ENCODE measurements at regions not wholly inside any gene's neighbourhood (a gene's known extent, or its start where the extent isn't known, plus 50 kb on each side); places are given as distances from the start of the nearest gene placed in this dataset.

GRCh38 chr13:79680485-79680884 is 199.5 kb downstream of the NDFIP2 start:
- TF ChIP-seq CTCF (IDR thresholded peaks at IDR 0.05; ENCODE audit: low read depth, low read length, missing input control) (no peak), GABPA (IDR thresholded peaks at IDR 0.05 in 1 of 2, conservative IDR thresholded peaks at IDR 0.05 in 1 of 2) (no peak)

Data from liver (tissue), 3 donors.